ENCODE measurements at regions not wholly inside any gene's neighbourhood (a gene's known extent, or its start where the extent isn't known, plus 50 kb on each side); places are given as distances from the start of the nearest gene placed in this dataset.

- TF ChIP-seq CTCF (IDR thresholded peaks at IDR 0.05) = no peak
- DNase-seq = peak; percentile 58
- Histone ChIP-seq H3K4me3 (no peak overlapping the region), H3K4me1 (peaks cover 5% of the 10 kb centered on the region), H3K9ac (ENCODE audit: low read depth in 2 of 2, low read length in 2 of 2) (no peak overlapping the region), H3K27me3 (no peaks in the 10 kb centered on the region), H3K27ac (peak overlapping the region; percentile 38), H3K36me3 (no peaks in the 10 kb centered on the region), H3K9me3 (no peaks in the 10 kb centered on the region)
- intact Hi-C loops (cut with DNase I) = no loop called here
Observed at GRCh38 chr1:232704694-232705680, 75.1 kb upstream of the SIPA1L2 start.

GRCh38 chr1:232705815-232706575 lies 76.1 kb upstream of the SIPA1L2 start:
- no peak overlapping the region for H3K27ac ChIP-seq
- no peak for DNase-seq
- TF ChIP-seq CTCF (IDR thresholded peaks at IDR 0.05) = no peak
- H3K36me3 ChIP-seq = no peaks in the 10 kb centered on the region
- no peaks in the 10 kb centered on the region for H3K27me3 ChIP-seq
- no peaks in the 10 kb centered on the region for H3K9me3 ChIP-seq
- H3K9ac ChIP-seq (ENCODE audit: low read depth in 2 of 2, low read length in 2 of 2) = no peak overlapping the region
- intact Hi-C loops (cut with DNase I) = no loop called here
- no peak overlapping the region for H3K4me3 ChIP-seq
- peaks cover 5% of the 10 kb centered on the region for H3K4me1 ChIP-seq

- intact Hi-C loops (cut with DNase I) = no loop called here
- Histone ChIP-seq H3K27ac (no peak overlapping the region), H3K9me3 (no peaks in the 10 kb centered on the region), H3K27me3 (no peaks in the 10 kb centered on the region), H3K4me1 (peaks cover 5% of the 10 kb centered on the region), H3K4me3 (no peak overlapping the region), H3K9ac (ENCODE audit: low read depth in 2 of 2, low read length in 2 of 2) (no peak overlapping the region), H3K36me3 (no peaks in the 10 kb centered on the region)
- DNase-seq = no peak
- TF ChIP-seq CTCF (IDR thresholded peaks at IDR 0.05) = no peak
Observed at GRCh38 chr1:232707142-232707541, 77.2 kb upstream of the SIPA1L2 start.

GRCh38 chr1:232709386-232709785 lies 79.5 kb upstream of the SIPA1L2 start:
- DNase-seq = no peak
- H3K27me3 ChIP-seq = no peaks in the 10 kb centered on the region
- intact Hi-C loops (cut with DNase I) = no loop called here
- H3K36me3 ChIP-seq = no peaks in the 10 kb centered on the region
- H3K4me1 ChIP-seq = peaks cover 2% of the 10 kb centered on the region
- H3K9ac ChIP-seq (ENCODE audit: low read depth in 2 of 2, low read length in 2 of 2) = no peak overlapping the region
- no peak overlapping the region for H3K4me3 ChIP-seq
- TF ChIP-seq CTCF (IDR thresholded peaks at IDR 0.05) = no peak
- no peaks in the 10 kb centered on the region for H3K9me3 ChIP-seq
- no peak overlapping the region for H3K27ac ChIP-seq

- intact Hi-C loops (cut with DNase I) = no loop called here
- DNase-seq = no peak
Observed at GRCh38 chr1:232711996-232712395, 82.1 kb upstream of the SIPA1L2 start.

More at GRCh38 chr1:232711996-232712395, 82.1 kb upstream of the SIPA1L2 start:
- no peaks in the 10 kb centered on the region for H3K27me3 ChIP-seq
- no peaks in the 10 kb centered on the region for H3K9me3 ChIP-seq
- H3K36me3 ChIP-seq = no peaks in the 10 kb centered on the region
- TF ChIP-seq CTCF (IDR thresholded peaks at IDR 0.05) = no peak
- H3K27ac ChIP-seq = no peak overlapping the region
- no peak overlapping the region for H3K9ac ChIP-seq (ENCODE audit: low read depth in 2 of 2, low read length in 2 of 2)
- H3K4me3 ChIP-seq = no peak overlapping the region
- no peaks in the 10 kb centered on the region for H3K4me1 ChIP-seq
